ENCODE measurements at regions not wholly inside any gene's neighbourhood (a gene's known extent, or its start where the extent isn't known, plus 50 kb on each side); places are given as distances from the start of the nearest gene placed in this dataset.
"Not testable (repeated sequence)": the region's sequence is repeated elsewhere in the genome, so short reads cannot be mapped to it uniquely, and the experiment has no call there.

GRCh38 chr22:47862394-47862793 is 1099.9 kb downstream of the TBC1D22A start:
- H3K4me3 ChIP-seq (replicated peaks in 1 of 3; ENCODE audit: insufficient read depth in 1 of 3, low read depth in 2 of 3, low read length in 3 of 3) = no peak overlapping the region
- intact Hi-C loops (cut with micrococcal nuclease; ENCODE audit: unreplicated experiment) (no loop called here), in situ Hi-C loops (cut with HindIII; ENCODE audit: extremely low pct_ligation_motif_present, low pct_unique_long_range_greater_than_20kb) (no loop called here)
- no peak overlapping the region for H3K27ac ChIP-seq (ENCODE audit: extremely low read length, insufficient read depth, low read length)
- DNase-seq (ENCODE audit: low spot score) (no peak), FAIRE-seq (no peak), ATAC-seq (no peak)
- no peaks in the 10 kb centered on the region for H3K79me2 ChIP-seq (ENCODE audit: insufficient read depth, low read length)
- H3K9me3 ChIP-seq (ENCODE audit: low read length) = no peaks in the 10 kb centered on the region
- H3K4me1 ChIP-seq (ENCODE audit: insufficient read depth, low read length) = no peaks in the 10 kb centered on the region
- ChIA-PET CTCF (ENCODE audit: low intra/inter-chr PET ratio, low total read pairs) (no interaction called here), POLR2A (no interaction called here)
- H3K27me3 ChIP-seq (ENCODE audit: control insufficient read depth in 1 of 2, insufficient read depth in 2 of 2, low read length in 2 of 2) = peaks cover 0 to 2% of the 10 kb centered on the region in 2 experiments; a peak in 1 of 5 replicates
- no peak overlapping the region for H3K4me2 ChIP-seq (ENCODE audit: low read depth, low read length)
- H3K36me3 ChIP-seq (replicated peaks in 1 of 2; ENCODE audit: control insufficient read depth in 1 of 2, insufficient read depth in 2 of 2, low read length in 2 of 2) = no peaks in the 10 kb centered on the region
- H3K9ac ChIP-seq (ENCODE audit: insufficient read depth, low read depth, low read length) = no peak overlapping the region
- no TSS peak for BruUV-seq (replicated peaks)
- no peak for TF ChIP-seq ZNF713 (CRISPR knock-in tag; IDR thresholded peaks at IDR 0.05)
- TF ChIP-seq MLX (CRISPR knock-in tag; IDR thresholded peaks at IDR 0.05) = no peak
- no peak for TF ChIP-seq ARID4A (CRISPR knock-in tag; IDR thresholded peaks at IDR 0.05; ENCODE audit: borderline replicate concordance)
- TF ChIP-seq ZMAT3 (CRISPR knock-in tag; conservative IDR thresholded peaks at IDR 0.05) = no peak
- no peak for TF ChIP-seq ZSCAN12 (CRISPR knock-in tag; IDR thresholded peaks at IDR 0.05)
- TF ChIP-seq SKIL (CRISPR knock-in tag; IDR thresholded peaks at IDR 0.05; ENCODE audit: borderline replicate concordance) = no peak
- no peak for TF ChIP-seq RBM22 (optimal IDR thresholded peaks at IDR 0.05; ENCODE audit: low read length)
- TF ChIP-seq PATZ1 (CRISPR knock-in tag; IDR thresholded peaks at IDR 0.05) = no peak
- no peak for TF ChIP-seq ZFY (CRISPR knock-in tag; IDR thresholded peaks at IDR 0.05)
- no peaks in the 10 kb centered on the region for H4K20me1 ChIP-seq (ENCODE audit: insufficient read depth, low read length)
- WGBS (ENCODE audit: low lambda C conversion rate) = 15% methylated on average over 4 of the region's 4 CpGs
- no peak overlapping the region for H2AFZ ChIP-seq (ENCODE audit: low read length)

- FAIRE-seq; H3K4me2 ChIP-seq (ENCODE audit: low read depth, low read length); H4K20me1 ChIP-seq (ENCODE audit: insufficient read depth, low read length); H3K36me3 ChIP-seq (replicated peaks in 1 of 2; ENCODE audit: control insufficient read depth in 1 of 2, insufficient read depth in 2 of 2, low read length in 2 of 2); H3K4me1 ChIP-seq (ENCODE audit: insufficient read depth, low read length); H2AFZ ChIP-seq (ENCODE audit: low read length); ATAC-seq; CTCF ChIA-PET (ENCODE audit: low intra/inter-chr PET ratio, low total read pairs); in situ Hi-C loops (cut with HindIII; ENCODE audit: extremely low pct_ligation_motif_present, low pct_unique_long_range_greater_than_20kb); H3K79me2 ChIP-seq (ENCODE audit: insufficient read depth, low read length); BruUV-seq (replicated peaks); H3K27me3 ChIP-seq (ENCODE audit: control insufficient read depth in 1 of 2, insufficient read depth in 2 of 2, low read length in 2 of 2); intact Hi-C loops (cut with micrococcal nuclease; ENCODE audit: unreplicated experiment); H3K9me3 ChIP-seq (ENCODE audit: low read length); H3K27ac ChIP-seq (ENCODE audit: extremely low read length, insufficient read depth, low read length); POLR2A ChIA-PET; H3K4me3 ChIP-seq (replicated peaks in 1 of 3; ENCODE audit: insufficient read depth in 1 of 3, low read depth in 2 of 3, low read length in 3 of 3); DNase-seq (ENCODE audit: low spot score); H3K9ac ChIP-seq (ENCODE audit: insufficient read depth, low read depth, low read length): not testable (repeated sequence)
- WGBS (ENCODE audit: low lambda C conversion rate) = 28% methylated on average over 6 of the region's 9 CpGs
Measured at GRCh38 chr22:47860907-47861306, 1098.5 kb downstream of the TBC1D22A start.

Measured in HepG2 (cell line).